ENCODE measurements at regions not wholly inside any gene's neighbourhood (a gene's known extent, or its start where the extent isn't known, plus 50 kb on each side); places are given as distances from the start of the nearest gene placed in this dataset.
"Not testable (repeated sequence)": the region's sequence is repeated elsewhere in the genome, so short reads cannot be mapped to it uniquely, and the experiment has no call there.

- no peak overlapping the region for H3K4me3 ChIP-seq
- H3K4me1 ChIP-seq = peaks cover 2% of the 10 kb centered on the region
- no peak overlapping the region for H3K27ac ChIP-seq (replicated peaks)
- DNase-seq = no peak
- TF ChIP-seq CTCF (IDR thresholded peaks at IDR 0.05; ENCODE audit: borderline replicate concordance) = no peak
- H3K36me3 ChIP-seq = no peaks in the 10 kb centered on the region
- intact Hi-C loops (cut with micrococcal nuclease) = no loop called here
- no peaks in the 10 kb centered on the region for H3K9me3 ChIP-seq (replicated peaks)
- H3K27me3 ChIP-seq (ENCODE audit: low read depth) = no peaks in the 10 kb centered on the region
Measured at GRCh38 chr22:19658057-19658966, 56.0 kb upstream of the SEPTIN5 start.

GRCh38 chr22:19658967-19659804 is 55.1 kb upstream of the SEPTIN5 start:
- no peaks in the 10 kb centered on the region for H3K9me3 ChIP-seq (replicated peaks)
- H3K4me1 ChIP-seq = peaks cover 11% of the 10 kb centered on the region
- no peak overlapping the region for H3K27ac ChIP-seq (replicated peaks)
- intact Hi-C loops (cut with micrococcal nuclease) = no loop called here
- DNase-seq = no peak
- H3K36me3 ChIP-seq = no peaks in the 10 kb centered on the region
- no peaks in the 10 kb centered on the region for H3K27me3 ChIP-seq (ENCODE audit: low read depth)
- no peak for TF ChIP-seq CTCF (IDR thresholded peaks at IDR 0.05; ENCODE audit: borderline replicate concordance)
- no peak overlapping the region for H3K4me3 ChIP-seq

GRCh38 chr22:19659805-19660345 is 54.4 kb upstream of the SEPTIN5 start:
- DNase-seq = no peak
- intact Hi-C loops (cut with micrococcal nuclease) = no loop called here
- Histone ChIP-seq H3K27me3 (ENCODE audit: low read depth) (no peaks in the 10 kb centered on the region), H3K9me3 (replicated peaks) (no peaks in the 10 kb centered on the region), H3K27ac (replicated peaks) (no peak overlapping the region), H3K4me3 (no peak overlapping the region), H3K36me3 (no peaks in the 10 kb centered on the region), H3K4me1 (peaks cover 11% of the 10 kb centered on the region)
- TF ChIP-seq CTCF (IDR thresholded peaks at IDR 0.05; ENCODE audit: borderline replicate concordance) = no peak

- H3K27ac ChIP-seq (replicated peaks); H3K4me3 ChIP-seq; DNase-seq; H3K9me3 ChIP-seq (replicated peaks); intact Hi-C loops (cut with micrococcal nuclease); H3K27me3 ChIP-seq (ENCODE audit: low read depth); H3K36me3 ChIP-seq: not testable (repeated sequence)
- H3K4me1 ChIP-seq = peaks cover 15% of the 10 kb centered on the region
Measured at GRCh38 chr22:19660583-19660982, 53.7 kb upstream of the SEPTIN5 start.

- intact Hi-C loops (cut with micrococcal nuclease) = no loop called here
- no peaks in the 10 kb centered on the region for H3K36me3 ChIP-seq
- no peak overlapping the region for H3K4me3 ChIP-seq
- H3K27me3 ChIP-seq (ENCODE audit: low read depth) = no peaks in the 10 kb centered on the region
- peaks cover 20% of the 10 kb centered on the region for H3K4me1 ChIP-seq
- no peak overlapping the region for H3K27ac ChIP-seq (replicated peaks)
- no peak for TF ChIP-seq CTCF (IDR thresholded peaks at IDR 0.05; ENCODE audit: borderline replicate concordance)
- no peak for DNase-seq
- H3K9me3 ChIP-seq (replicated peaks) = no peaks in the 10 kb centered on the region
Measured at GRCh38 chr22:19661156-19661555, 53.1 kb upstream of the SEPTIN5 start.

GRCh38 chr22:19662049-19662684 is 52.1 kb upstream of the SEPTIN5 start:
- H3K27me3 ChIP-seq (ENCODE audit: low read depth); intact Hi-C loops (cut with micrococcal nuclease); H3K36me3 ChIP-seq; H3K27ac ChIP-seq (replicated peaks); H3K9me3 ChIP-seq (replicated peaks); H3K4me3 ChIP-seq; DNase-seq: not testable (repeated sequence)
- peaks cover 28% of the 10 kb centered on the region for H3K4me1 ChIP-seq
